Right ventricle myocardium superior (tissue), 1 donor: ENCODE measurements at regions not wholly inside any gene's neighbourhood (a gene's known extent, or its start where the extent isn't known, plus 50 kb on each side); places are given as distances from the start of the nearest gene placed in this dataset.

Source experiments
- ATAC-seq: fragments of 200-7000 bp; cut with Tn5 transposase; one replicate; pipeline ENCODE4 v1.9.1; 2020; ENCODE audit warnings: mild to moderate bottlenecking; ENCODE audit not compliant: poor library complexity
- DNase-seq: peaks from one replicate; pipeline ENCODE4 v3.0.0-alpha.2; 2020
- intact Hi-C: fragments of 100-400 bp; cut with DNase I; formaldehyde crosslinking; loops from one replicate; pipeline ENCODE4 v1.11.2; 2022
- donor health status: DM: no; HTN: yes; CAD: no; lungs with severe emphysema.

GRCh38 chr5:82692826-82693225 lies 384.4 kb downstream of the TMEM167A start:
- intact Hi-C loops, result no loop called here
- ATAC-seq (no peak), DNase-seq (no peak)

DNA sequence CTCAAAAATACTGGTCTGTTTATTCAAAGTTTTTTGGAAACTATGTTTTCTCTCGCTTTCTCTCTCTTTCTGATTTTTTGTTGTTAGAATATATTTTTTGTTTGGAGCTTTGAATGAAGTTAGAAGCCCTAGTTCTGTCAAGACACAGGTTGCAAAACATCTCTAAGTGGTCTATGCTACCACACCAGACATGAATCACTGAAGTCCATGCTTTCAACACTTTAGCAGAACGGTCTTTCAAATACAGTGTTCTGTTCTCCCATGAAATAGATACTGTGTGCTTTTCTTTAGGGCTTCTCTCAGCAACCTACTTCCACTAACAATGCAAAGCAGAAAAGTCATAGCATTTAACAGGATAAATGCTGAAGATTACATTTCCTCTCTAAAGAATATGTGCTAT lies 392.5 kb downstream of the TMEM167A start:
- no peak for ATAC-seq
- DNase-seq, result no peak
- intact Hi-C loops, result no loop called here

DNA sequence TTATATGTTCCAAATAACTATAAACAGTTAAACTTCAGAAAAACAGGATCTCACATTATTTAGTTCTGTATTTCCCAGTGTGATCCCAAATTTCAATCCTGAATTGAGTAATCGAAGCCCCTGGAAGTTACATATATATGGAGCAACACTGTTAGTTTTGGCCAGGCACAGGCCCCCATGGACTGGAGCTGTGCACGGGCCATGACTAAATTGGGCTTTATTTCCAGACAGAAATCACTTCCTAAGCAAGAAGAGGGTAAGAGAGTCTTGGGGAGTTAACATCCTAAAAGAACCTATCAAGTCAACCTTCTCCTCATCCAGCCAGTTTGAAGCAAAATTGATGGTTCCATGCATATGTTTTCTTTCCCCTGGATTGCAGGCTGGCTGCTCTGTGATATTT lies 393.0 kb downstream of the TMEM167A start:
- peak; percentile 51 for ATAC-seq
- intact Hi-C loops, result no loop called here
- peak; percentile 44 for DNase-seq

DNA sequence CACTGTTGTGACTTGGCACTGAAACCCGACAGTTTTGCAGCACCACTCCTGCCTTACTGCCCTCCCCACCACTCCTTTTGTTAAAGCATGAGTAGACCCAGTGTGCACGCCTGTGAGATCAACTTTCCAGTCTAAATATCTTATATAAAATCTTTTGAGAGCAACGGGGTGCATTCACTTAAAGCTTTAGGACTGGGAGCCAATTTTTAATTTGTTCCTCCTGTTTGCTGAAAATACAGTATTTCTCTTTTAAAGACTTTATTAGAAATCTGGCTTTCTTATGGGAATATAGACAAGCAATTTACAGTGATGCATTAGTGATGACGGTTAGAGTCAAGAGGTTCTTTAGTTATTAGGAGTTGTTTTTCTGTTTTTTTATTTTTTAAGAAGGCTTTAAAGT lies 397.5 kb downstream of the TMEM167A start:
- intact Hi-C loops, result no loop called here
- no peak for ATAC-seq
- DNase-seq, result no peak

DNA sequence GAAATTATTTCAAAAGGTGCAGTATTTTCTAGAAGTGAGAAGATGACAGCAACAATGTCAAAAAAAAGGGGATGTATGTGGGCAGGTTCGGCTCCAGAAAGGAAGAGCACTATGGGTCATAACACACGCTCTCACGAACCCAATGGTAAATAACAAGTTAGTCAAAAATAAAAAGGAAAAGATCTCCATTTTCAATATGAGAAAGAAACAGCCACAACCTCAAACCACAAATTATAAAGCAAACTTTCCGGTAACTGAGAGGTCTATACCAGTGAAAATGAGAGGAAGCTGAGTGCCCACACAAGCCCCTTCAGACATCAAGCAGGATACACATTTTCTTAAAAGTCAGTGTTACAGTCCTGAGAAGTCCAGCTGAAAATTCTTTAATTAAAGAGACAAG lies 398.5 kb upstream of the RPS23 start:
- intact Hi-C loops, result no loop called here
- DNase-seq (no peak), ATAC-seq (no peak)

DNA sequence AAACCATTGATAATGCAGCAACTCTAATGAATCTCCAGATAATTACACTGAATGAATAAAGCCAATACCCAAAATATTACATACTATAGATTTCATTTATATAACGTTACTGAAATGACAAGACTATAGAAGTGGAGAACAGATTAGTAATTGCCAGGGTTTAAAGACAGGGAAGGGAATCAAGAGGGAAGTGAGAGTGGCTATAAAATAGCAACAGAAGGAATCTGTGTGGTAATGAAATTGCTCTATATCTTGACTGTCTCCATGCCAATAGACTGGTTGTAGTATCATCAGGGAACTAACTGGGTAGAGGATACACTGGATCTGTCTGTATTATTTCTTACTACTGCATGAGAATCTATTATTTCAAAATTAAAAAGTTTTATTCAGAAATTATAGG lies 396.5 kb upstream of the RPS23 start:
- ATAC-seq, result no peak
- no peak for DNase-seq
- intact Hi-C loops, result no loop called here

DNA sequence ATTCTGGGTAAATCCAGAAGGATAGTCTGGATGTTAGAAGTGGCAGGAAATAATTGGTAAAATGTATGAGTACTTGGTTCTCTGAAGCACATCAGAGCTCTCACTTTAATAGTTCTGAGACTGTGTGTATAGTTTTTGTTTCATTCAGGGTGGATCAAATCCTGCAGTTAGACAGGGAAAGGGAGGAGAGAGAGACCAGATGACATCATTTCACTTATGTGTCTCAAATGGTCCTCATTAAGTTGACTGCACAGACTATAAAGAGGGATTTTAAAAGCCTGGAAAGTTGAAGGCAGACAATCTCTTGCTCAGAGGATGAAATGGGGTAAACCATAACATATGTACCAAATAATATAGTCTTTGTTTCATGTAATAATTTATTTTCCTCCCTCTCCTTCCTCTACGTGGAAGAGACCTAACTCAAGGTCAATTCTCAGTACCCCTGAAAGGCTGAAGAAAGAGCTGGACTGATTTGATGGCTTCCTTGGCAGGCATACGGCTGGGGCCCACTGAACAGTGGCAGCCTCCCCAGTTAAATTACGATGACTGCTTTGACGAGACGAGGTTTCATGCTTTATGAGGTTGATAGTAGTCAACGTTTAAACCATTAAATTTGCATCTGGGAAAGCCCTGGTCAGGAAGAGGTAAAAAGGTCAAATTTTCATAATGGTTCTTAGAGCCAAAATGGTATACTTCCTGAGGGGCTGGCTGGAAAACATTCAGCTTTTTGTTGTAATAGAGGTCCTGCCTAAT lies 395.1 kb upstream of the RPS23 start:
- ATAC-seq (no peak), DNase-seq (no peak)
- intact Hi-C loops, result no loop called here

GRCh38 chr5:82670692-82671091 lies 392.5 kb upstream of the RPS23 start:
- ATAC-seq (no peak), DNase-seq (no peak)
- intact Hi-C loops, result no loop called here

- ATAC-seq (no peak), DNase-seq (no peak)
- intact Hi-C loops, result no loop called here
Measured at GRCh38 chr5:82669720-82670119, 391.6 kb upstream of the RPS23 start.

GRCh38 chr5:82666312-82666711 lies 388.2 kb upstream of the RPS23 start:
- ATAC-seq (no peak), DNase-seq (no peak)
- intact Hi-C loops, result no loop called here

- no peak for ATAC-seq
- DNase-seq, result no peak
- intact Hi-C loops, result no loop called here
Measured at GRCh38 chr5:82664732-82665131, 386.6 kb upstream of the RPS23 start.

GRCh38 chr5:82663225-82663624 lies 385.1 kb upstream of the RPS23 start:
- ATAC-seq (no peak), DNase-seq (no peak)
- intact Hi-C loops, result no loop called here

- no peak for ATAC-seq
- intact Hi-C loops, result no loop called here
- DNase-seq, result no peak
Measured at GRCh38 chr5:82662340-82662739, 384.2 kb upstream of the RPS23 start.

GRCh38 chr5:82661933-82662332 lies 383.8 kb upstream of the RPS23 start:
- ATAC-seq, result no peak
- intact Hi-C loops, result no loop called here
- DNase-seq, result no peak

DNA sequence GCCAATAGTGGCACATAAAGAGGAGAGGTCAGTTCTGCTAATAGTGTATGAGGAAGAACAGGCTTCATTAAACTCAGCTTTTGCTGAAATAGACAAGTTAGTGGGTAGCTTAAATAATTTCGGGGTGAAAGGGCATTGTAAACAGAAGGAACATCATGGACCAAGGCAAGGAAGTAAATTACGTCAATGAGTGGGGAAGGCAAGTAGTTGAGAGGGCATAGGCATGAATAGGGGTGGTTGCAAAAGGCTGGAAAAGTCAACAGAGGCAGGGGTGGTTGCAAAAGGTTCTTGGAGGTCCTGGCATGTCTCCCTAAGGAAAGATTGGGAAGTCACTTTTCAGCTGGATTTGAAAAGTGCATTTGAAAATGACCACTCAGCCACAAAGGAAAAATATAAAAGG lies 383.3 kb upstream of the RPS23 start:
- no peak for ATAC-seq
- DNase-seq, result no peak
- intact Hi-C loops, result no loop called here

- DNase-seq (no peak), ATAC-seq (no peak)
- intact Hi-C loops, result no loop called here
Measured at GRCh38 chr5:82659115-82659514, 381.0 kb upstream of the RPS23 start.

DNA sequence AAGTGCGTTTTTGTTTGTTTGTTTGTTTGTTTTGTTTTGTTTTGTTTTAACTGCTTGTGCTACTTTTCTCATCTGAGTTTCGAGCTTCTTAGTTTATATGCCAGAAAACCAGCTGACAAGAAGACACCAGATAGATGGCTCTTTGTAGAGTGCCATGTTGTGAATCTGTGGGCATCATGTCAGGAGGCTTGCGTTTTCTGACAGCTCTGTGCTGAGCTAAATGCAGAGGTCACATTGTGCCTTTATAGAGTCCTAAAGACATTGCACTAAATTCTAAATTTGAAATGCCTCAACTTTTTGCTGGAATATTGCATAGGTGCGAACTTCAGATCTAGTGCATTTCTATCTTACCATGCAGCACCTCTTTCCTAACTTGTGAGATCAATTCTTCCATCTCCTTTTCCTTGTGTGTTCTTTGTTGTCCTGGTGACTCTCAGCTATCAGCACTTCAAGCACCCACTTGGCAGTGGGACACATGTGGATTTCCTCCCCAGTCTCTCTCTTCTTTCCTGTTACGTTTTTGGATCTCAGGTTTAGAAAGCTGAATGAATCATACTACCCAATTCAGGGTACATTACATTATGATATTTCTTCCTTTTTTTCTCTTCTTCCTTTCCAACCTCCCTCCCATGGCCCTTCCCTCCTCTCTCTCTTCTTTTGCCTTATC lies 379.0 kb upstream of the RPS23 start:
- intact Hi-C loops, result no loop called here
- DNase-seq, result no peak
- ATAC-seq, result peak; percentile 63

GRCh38 chr5:82656341-82656761 lies 378.2 kb upstream of the RPS23 start:
- DNase-seq (no peak), ATAC-seq (no peak)
- intact Hi-C loops, result no loop called here

GRCh38 chr5:82655078-82655477 lies 376.9 kb upstream of the RPS23 start:
- intact Hi-C loops, result no loop called here
- DNase-seq, result no peak
- ATAC-seq, result no peak

DNA sequence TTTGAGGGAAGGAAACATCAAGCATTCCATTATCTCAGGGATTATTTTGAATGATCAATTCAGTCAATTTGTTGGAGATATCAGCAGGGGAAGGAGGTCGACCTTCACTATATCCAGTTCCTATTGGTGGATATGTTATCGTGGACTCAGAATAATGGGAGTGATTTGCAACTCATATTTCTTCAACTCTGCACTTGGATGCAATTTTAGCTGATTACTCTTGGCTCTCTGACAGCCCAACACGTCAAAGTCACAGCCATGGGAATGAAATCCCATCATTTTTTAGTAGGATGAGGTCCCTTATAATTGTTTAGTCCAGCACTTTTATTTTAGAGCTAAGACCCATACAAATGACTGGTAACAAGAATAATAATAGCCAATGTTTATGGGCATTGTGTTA lies 371.8 kb upstream of the RPS23 start:
- ATAC-seq, result no peak
- DNase-seq, result no peak
- intact Hi-C loops, result loop anchor here (10.0 kb wide), 1 partner anchor 915 kb away; no protein-coding TSS in a partner anchor

- DNase-seq, result no peak
- intact Hi-C loops, result loop anchor here (10.0 kb wide), 1 partner anchor 920 kb away; no protein-coding TSS in a partner anchor
- ATAC-seq, result no peak
Measured at GRCh38 chr5:82644766-82645165, 366.6 kb upstream of the RPS23 start.
